ENCODE measurements at regions not wholly inside any gene's neighbourhood (a gene's known extent, or its start where the extent isn't known, plus 50 kb on each side); places are given as distances from the start of the nearest gene placed in this dataset.
A peak's percentile ranks its signal among the peaks of the same experiment; 100 is the strongest.

GRCh38 chr4:165635381-165635780 lies 237.7 kb upstream of the TLL1 start:
- Mint-ChIP-seq H3K27ac (ENCODE audit: unreplicated experiment) (peak overlapping the region; percentile 94), H3K27me3 (ENCODE audit: unreplicated experiment) (no peaks in the 10 kb centered on the region), H3K36me3 (ENCODE audit: unreplicated experiment) (peaks cover 26% of the 10 kb centered on the region), H3K9me3 (ENCODE audit: unreplicated experiment) (peaks cover 6% of the 10 kb centered on the region), H3K4me1 (ENCODE audit: low read depth, unreplicated experiment) (peaks cover 3% of the 10 kb centered on the region), H3K4me3 (ENCODE audit: unreplicated experiment) (no peak overlapping the region)
- TF ChIP-seq CTCF (IDR thresholded peaks at IDR 0.05; ENCODE audit: partially characterized antibody, unreplicated experiment) = no peak
- peak; percentile 27 for DNase-seq

DNA sequence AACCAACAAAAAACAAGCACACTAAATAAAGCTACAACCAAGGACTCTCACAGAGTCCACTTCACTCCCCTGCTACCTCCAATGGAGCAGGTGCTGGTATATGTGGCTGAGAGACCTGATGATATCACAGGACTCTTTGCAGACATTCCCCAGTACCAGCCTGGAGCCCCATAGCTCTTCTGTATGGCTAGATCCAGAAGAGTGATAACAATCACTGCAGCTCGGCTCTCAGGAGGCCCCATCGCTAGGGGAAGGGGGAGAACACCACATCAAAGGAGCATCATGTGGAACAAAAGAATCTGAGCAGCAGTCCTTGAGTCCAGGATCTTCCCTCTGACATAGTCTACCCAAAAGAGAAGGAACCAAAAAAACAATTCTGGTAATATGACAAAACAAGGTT lies 237.1 kb upstream of the TLL1 start:
- peaks cover 6% of the 10 kb centered on the region for H3K9me3 Mint-ChIP-seq (ENCODE audit: unreplicated experiment)

GRCh38 chr4:165651901-165652300 lies 221.1 kb upstream of the TLL1 start:
- Mint-ChIP-seq H3K4me3 (ENCODE audit: unreplicated experiment) (no peak overlapping the region), H3K27ac (ENCODE audit: unreplicated experiment) (no peak overlapping the region), H3K4me1 (ENCODE audit: low read depth, unreplicated experiment) (no peaks in the 10 kb centered on the region), H3K27me3 (ENCODE audit: unreplicated experiment) (no peaks in the 10 kb centered on the region), H3K9me3 (ENCODE audit: unreplicated experiment) (no peaks in the 10 kb centered on the region), H3K36me3 (ENCODE audit: unreplicated experiment) (no peaks in the 10 kb centered on the region)
- no peak for DNase-seq
- TF ChIP-seq CTCF (IDR thresholded peaks at IDR 0.05; ENCODE audit: partially characterized antibody, unreplicated experiment) = no peak

More for the DNA sequence above, 237.1 kb upstream of the TLL1 start:
- no peak for TF ChIP-seq CTCF (IDR thresholded peaks at IDR 0.05; ENCODE audit: partially characterized antibody, unreplicated experiment)
- H3K36me3 Mint-ChIP-seq (ENCODE audit: unreplicated experiment) = peaks cover 26% of the 10 kb centered on the region
- H3K27ac Mint-ChIP-seq (ENCODE audit: unreplicated experiment) = peak overlapping the region; percentile 94
- H3K4me1 Mint-ChIP-seq (ENCODE audit: low read depth, unreplicated experiment) = peaks cover 3% of the 10 kb centered on the region
- no peak for DNase-seq
- no peak overlapping the region for H3K4me3 Mint-ChIP-seq (ENCODE audit: unreplicated experiment)
- no peaks in the 10 kb centered on the region for H3K27me3 Mint-ChIP-seq (ENCODE audit: unreplicated experiment)

GRCh38 chr4:165654556-165654955 lies 218.5 kb upstream of the TLL1 start:
- Mint-ChIP-seq H3K4me3 (ENCODE audit: unreplicated experiment) (no peak overlapping the region), H3K4me1 (ENCODE audit: low read depth, unreplicated experiment) (no peaks in the 10 kb centered on the region), H3K36me3 (ENCODE audit: unreplicated experiment) (no peaks in the 10 kb centered on the region), H3K27ac (ENCODE audit: unreplicated experiment) (no peak overlapping the region), H3K9me3 (ENCODE audit: unreplicated experiment) (no peaks in the 10 kb centered on the region), H3K27me3 (ENCODE audit: unreplicated experiment) (no peaks in the 10 kb centered on the region)
- TF ChIP-seq CTCF (IDR thresholded peaks at IDR 0.05; ENCODE audit: partially characterized antibody, unreplicated experiment) = no peak
- no peak for DNase-seq

- H3K27ac Mint-ChIP-seq (ENCODE audit: unreplicated experiment) = no peak overlapping the region
- no peak for TF ChIP-seq CTCF (IDR thresholded peaks at IDR 0.05; ENCODE audit: partially characterized antibody, unreplicated experiment)
- no peak for DNase-seq
- no peaks in the 10 kb centered on the region for H3K36me3 Mint-ChIP-seq (ENCODE audit: unreplicated experiment)
- no peaks in the 10 kb centered on the region for H3K4me1 Mint-ChIP-seq (ENCODE audit: low read depth, unreplicated experiment)
- H3K27me3 Mint-ChIP-seq (ENCODE audit: unreplicated experiment) = no peaks in the 10 kb centered on the region
- no peaks in the 10 kb centered on the region for H3K9me3 Mint-ChIP-seq (ENCODE audit: unreplicated experiment)
- H3K4me3 Mint-ChIP-seq (ENCODE audit: unreplicated experiment) = no peak overlapping the region
Observed at GRCh38 chr4:165656399-165656798, 216.6 kb upstream of the TLL1 start.
